Adrenal gland (tissue), 2 donors: ENCODE measurements at regions not wholly inside any gene's neighbourhood (a gene's known extent, or its start where the extent isn't known, plus 50 kb on each side); places are given as distances from the start of the nearest gene placed in this dataset.

Experiments
- small RNA-seq, 2 donors: library from RNA; depleted of rRNA; stranded (forward); fragments of <200 nt; gene quantifications; one replicate each; pipeline ENCODE3, GENCODE V24; 2016

Small RNAs in the stretch of these regions (small RNA-seq; reads per million reads assigned to genes)
- gene AC006548.1, result 0 reads per million in 2 donors
- 0 reads per million in 2 donors for gene MTND1P17
